Liver (tissue), 8 donors: ENCODE measurements at regions not wholly inside any gene's neighbourhood (a gene's known extent, or its start where the extent isn't known, plus 50 kb on each side); places are given as distances from the start of the nearest gene placed in this dataset.

Experiments
- DNase-seq: peaks from one replicate; pipeline ENCODE4 v3.0.0-alpha.2; 2017; ENCODE audit warnings: low spot score
- H3K27ac ChIP-seq, 2 donors: one replicate each; pipeline ENCODE4 v1.7.0; 2013; ENCODE audit warnings: inconsistent platforms in 2 of 2, low read length in 2 of 2, control low read depth in 1 of 2, low read depth in 1 of 2, mild to moderate bottlenecking in 1 of 2
- H3K27me3 ChIP-seq, 4 donors: one replicate each; pipeline versions ENCODE4 v1.6.1 to v1.7.0; 2013; ENCODE audit warnings: low read length in 3 of 4, inconsistent platforms in 1 of 4, mild to moderate bottlenecking in 1 of 4, moderate library complexity in 1 of 4; ENCODE audit not compliant: control insufficient read depth in 4 of 4, insufficient read depth in 4 of 4
- H3K36me3 ChIP-seq, 4 donors: one replicate each; pipeline versions ENCODE4 v1.6.1 to v1.7.0; 2013; ENCODE audit warnings: low read length in 3 of 4, mild to moderate bottlenecking in 3 of 4, low read depth in 1 of 4, moderate library complexity in 1 of 4; ENCODE audit not compliant: control insufficient read depth in 4 of 4, insufficient read depth in 3 of 4
- H3K4me1 ChIP-seq, 4 donors: one replicate each; pipeline versions ENCODE4 v1.6.1 to v1.7.0; 2013; ENCODE audit warnings: low read length in 3 of 4, mild to moderate bottlenecking in 3 of 4, moderate library complexity in 1 of 4; ENCODE audit not compliant: control insufficient read depth in 4 of 4, insufficient read depth in 4 of 4
- H3K4me3 ChIP-seq, 3 donors: one replicate each; pipeline versions ENCODE4 v1.6.1 to v1.7.0; 2013; ENCODE audit warnings: low read length in 3 of 3, control low read depth in 1 of 3, low read depth in 1 of 3, mild to moderate bottlenecking in 1 of 3
- H3K9ac ChIP-seq, 2 donors: one replicate each; pipeline ENCODE4 v1.7.0; 2013; ENCODE audit warnings: low read length in 2 of 2, mild to moderate bottlenecking in 2 of 2, moderate library complexity in 2 of 2, control low read depth in 1 of 2, low read depth in 1 of 2
- H3K9me3 ChIP-seq, 4 donors: one replicate each; pipeline versions ENCODE4 v1.6.1 to v1.7.0; 2013; ENCODE audit warnings: low read length in 3 of 4; ENCODE audit not compliant: control insufficient read depth in 4 of 4
- ATF3 ChIP-seq: IDR thresholded peaks from 2 replicates; pipeline ENCODE4 v1.6.1; 2016; ENCODE audit warnings: antibody characterized with exemption
- CTCF ChIP-seq: fragments of 150-350 bp; IDR thresholded peaks from 2 replicates; pipeline ENCODE4 v1.5.1; 2017; ENCODE audit warnings: improper control_type of control experiment, low read depth, low read length; ENCODE audit not compliant: missing input control
- EGR1 ChIP-seq, 2 donors: IDR thresholded peaks; 2 replicates each; pipeline ENCODE4 v1.6.1; 2016 to 2018; ENCODE audit warnings: antibody characterized with exemption in 2 of 2, low read depth in 2 of 2
- FOXA1 ChIP-seq: IDR thresholded peaks from 2 replicates; pipeline ENCODE4 v1.6.1; 2016; ENCODE audit warnings: antibody characterized with exemption
- FOXA2 ChIP-seq: IDR thresholded peaks from 2 replicates; pipeline ENCODE4 v1.6.1; 2016; ENCODE audit warnings: antibody characterized with exemption
- GABPA ChIP-seq, 2 donors: IDR thresholded peaks in 1 of 2; conservative IDR thresholded peaks in 1 of 2; 2 replicates each; pipeline ENCODE4 v1.6.1; 2016; ENCODE audit warnings: antibody characterized with exemption in 2 of 2, mild to moderate bottlenecking in 1 of 2, moderate library complexity in 1 of 2
- HNF4A ChIP-seq, 2 donors: conservative IDR thresholded peaks; 2 replicates each; pipeline ENCODE4 v1.6.1; 2016; ENCODE audit warnings: antibody characterized with exemption in 2 of 2, mild to moderate bottlenecking in 2 of 2
- HNF4G ChIP-seq: IDR thresholded peaks from 2 replicates; pipeline ENCODE4 v1.6.1; 2016; ENCODE audit warnings: antibody characterized with exemption
- JUND ChIP-seq, 2 donors: IDR thresholded peaks; 2 replicates each; pipeline ENCODE4 v1.6.1; 2016; ENCODE audit warnings: antibody characterized with exemption in 2 of 2
- MAX ChIP-seq: IDR thresholded peaks from 2 replicates; pipeline ENCODE4 v1.6.1; 2016; ENCODE audit warnings: antibody characterized with exemption
- NR2F2 ChIP-seq: IDR thresholded peaks from 2 replicates; pipeline ENCODE4 v1.6.1; 2016; ENCODE audit warnings: antibody characterized with exemption
- RAD21 ChIP-seq, 2 donors: IDR thresholded peaks; 2 replicates each; pipeline ENCODE4 v1.6.1; 2016; ENCODE audit warnings: antibody characterized with exemption in 2 of 2, mild to moderate bottlenecking in 2 of 2
- REST ChIP-seq: IDR thresholded peaks from 2 replicates; pipeline ENCODE4 v1.6.1; 2016; ENCODE audit warnings: antibody characterized with exemption, mild to moderate bottlenecking
- RXRA ChIP-seq, 2 donors: IDR thresholded peaks; 2 replicates each; pipeline ENCODE4 v1.6.1; 2017 to 2018; ENCODE audit warnings: antibody characterized with exemption in 2 of 2, mild to moderate bottlenecking in 1 of 2
- SP1 ChIP-seq: IDR thresholded peaks from 2 replicates; pipeline ENCODE4 v1.6.1; 2018; ENCODE audit warnings: antibody characterized with exemption, mild to moderate bottlenecking
- TAF1 ChIP-seq: conservative IDR thresholded peaks from 2 replicates; pipeline ENCODE4 v1.6.1; 2016; ENCODE audit warnings: antibody characterized with exemption, mild to moderate bottlenecking
- YY1 ChIP-seq: IDR thresholded peaks from 2 replicates; pipeline ENCODE4 v1.6.1; 2016; ENCODE audit warnings: antibody characterized with exemption, mild to moderate bottlenecking
- ZBTB33 ChIP-seq: IDR thresholded peaks from 2 replicates; pipeline ENCODE4 v1.6.1; 2016; ENCODE audit warnings: antibody characterized with exemption
- WGBS: extraction: QIAGEN DNeasy Blood & Tissue Kit; methylation state at CpG from one replicate; pipeline ENCODE4 v1.1.7; 2013; 5-methylcytosine and 5-hydroxymethylcytosine counted together
- donor health status: healthy.
- donor health status: healthy.
- donor health status: healthy.
- donor health status: healthy.
- donor health status: healthy.

- Histone ChIP-seq H3K27ac (no peak overlapping the region), H3K4me1 (no peaks in the 10 kb centered on the region), H3K36me3 (no peaks in the 10 kb centered on the region), H3K9ac (no peak overlapping the region), H3K9me3 (no peaks in the 10 kb centered on the region), H3K4me3 (no peak overlapping the region), H3K27me3 (peaks cover 0 to 2% (median 0%) of the 10 kb centered on the region in 4 donors)
- WGBS: 49% methylated on average over 1 of the region's 1 CpG
- TF ChIP-seq YY1: no peak
- TF ChIP-seq JUND (IDR thresholded peaks at IDR 0.05): no peak
- TF ChIP-seq MAX: no peak
- TF ChIP-seq EGR1 (IDR thresholded peaks at IDR 0.05; ENCODE audit: low read depth in 2 of 2): no peak
- TF ChIP-seq TAF1: no peak
- TF ChIP-seq ATF3: no peak
- no peak for DNase-seq
Observed at GRCh38 chr21:17348849-17349248, 164.0 kb upstream of the CXADR start.

GRCh38 chr21:17351766-17352165 is 161.1 kb upstream of the CXADR start:
- DNase-seq: no peak
- H3K27me3 ChIP-seq: peaks cover 0 to 2% (median 0%) of the 10 kb centered on the region in 4 donors
- no peak overlapping the region for H3K9ac ChIP-seq
- 90% methylated on average over 2 of the region's 2 CpGs for WGBS
- no peak for TF ChIP-seq FOXA2
- H3K9me3 ChIP-seq: no peaks in the 10 kb centered on the region
- no peak overlapping the region for H3K27ac ChIP-seq
- H3K36me3 ChIP-seq: no peaks in the 10 kb centered on the region
- no peaks in the 10 kb centered on the region for H3K4me1 ChIP-seq
- no peak overlapping the region for H3K4me3 ChIP-seq

GRCh38 chr21:17352996-17353655 is 159.7 kb upstream of the CXADR start:
- WGBS: 83% methylated on average over 3 of the region's 3 CpGs
- TF ChIP-seq FOXA1 (no peak), SP1 (no peak), GABPA (IDR thresholded peaks at IDR 0.05 in 1 of 2, conservative IDR thresholded peaks at IDR 0.05 in 1 of 2) (no peak), HNF4A (conservative IDR thresholded peaks at IDR 0.05) (no peak), ATF3 (no peak), FOXA2 (no peak), ZBTB33 (no peak), RAD21 (IDR thresholded peaks at IDR 0.05) (no peak), REST (no peak), CTCF (no peak), HNF4G (no peak), RXRA (IDR thresholded peaks at IDR 0.05) (no peak), JUND (IDR thresholded peaks at IDR 0.05) (no peak), NR2F2 (no peak), MAX (no peak), EGR1 (IDR thresholded peaks at IDR 0.05; ENCODE audit: low read depth in 2 of 2) (no peak)
- H3K4me1 ChIP-seq: no peaks in the 10 kb centered on the region
- no peak overlapping the region for H3K27ac ChIP-seq
- no peak for DNase-seq
- no peaks in the 10 kb centered on the region for H3K36me3 ChIP-seq
- H3K27me3 ChIP-seq: no peaks in the 10 kb centered on the region
- no peaks in the 10 kb centered on the region for H3K9me3 ChIP-seq
- H3K9ac ChIP-seq: no peak overlapping the region
- H3K4me3 ChIP-seq: no peak overlapping the region
